OCI-LY3 (cell line): ENCODE measurements at regions not wholly inside any gene's neighbourhood (a gene's known extent, or its start where the extent isn't known, plus 50 kb on each side); places are given as distances from the start of the nearest gene placed in this dataset.

ENCODE experiments used
- EZH2phosphoT487 ChIP-seq: fragments of 200-600 bp; shearing (Covaris generic); IDR thresholded peaks from 2 replicates; pipeline ENCODE4 v1.6.1; 2018; ENCODE audit warnings: antibody characterized with exemption, mixed run types, low read depth
- TF ChIP-seq, protein P1 (sequence below): fragments of 200-600, 300-600 bp; sonication (generic); IDR thresholded peaks from 2 replicates; pipeline ENCODE4 v1.5.1; 2014; ENCODE audit warnings: antibody characterized with exemption, low read length, low read depth

DNA sequence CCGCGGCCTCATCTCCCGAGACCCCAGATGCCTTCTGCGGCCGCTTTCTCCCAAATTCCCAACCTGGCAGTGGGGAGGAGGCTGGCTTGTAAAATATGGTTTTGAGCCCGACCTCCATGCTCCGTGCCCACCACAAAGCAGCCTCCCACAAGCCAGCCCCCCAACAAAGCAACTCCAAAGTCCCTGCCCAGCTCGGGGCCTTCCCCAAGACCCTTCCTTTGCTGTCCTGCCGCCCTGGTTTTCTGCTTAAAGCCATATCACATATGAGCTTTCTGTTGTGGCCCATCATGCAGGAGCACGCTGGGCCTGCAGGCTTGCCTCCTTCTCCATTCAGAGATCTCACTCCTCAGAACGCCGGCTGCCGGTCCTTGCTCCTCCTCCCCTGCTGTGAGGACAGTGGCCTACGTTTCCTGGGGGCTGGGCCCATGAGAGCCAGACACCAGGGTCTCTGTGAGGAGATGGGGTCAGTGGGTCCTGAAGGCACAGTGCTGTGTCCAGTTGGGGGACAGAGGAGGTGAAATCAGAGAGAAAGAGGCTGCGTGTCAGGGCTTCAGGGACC is 680.0 kb downstream of the BRD1 start:
- TF ChIP-seq, protein P1, sequence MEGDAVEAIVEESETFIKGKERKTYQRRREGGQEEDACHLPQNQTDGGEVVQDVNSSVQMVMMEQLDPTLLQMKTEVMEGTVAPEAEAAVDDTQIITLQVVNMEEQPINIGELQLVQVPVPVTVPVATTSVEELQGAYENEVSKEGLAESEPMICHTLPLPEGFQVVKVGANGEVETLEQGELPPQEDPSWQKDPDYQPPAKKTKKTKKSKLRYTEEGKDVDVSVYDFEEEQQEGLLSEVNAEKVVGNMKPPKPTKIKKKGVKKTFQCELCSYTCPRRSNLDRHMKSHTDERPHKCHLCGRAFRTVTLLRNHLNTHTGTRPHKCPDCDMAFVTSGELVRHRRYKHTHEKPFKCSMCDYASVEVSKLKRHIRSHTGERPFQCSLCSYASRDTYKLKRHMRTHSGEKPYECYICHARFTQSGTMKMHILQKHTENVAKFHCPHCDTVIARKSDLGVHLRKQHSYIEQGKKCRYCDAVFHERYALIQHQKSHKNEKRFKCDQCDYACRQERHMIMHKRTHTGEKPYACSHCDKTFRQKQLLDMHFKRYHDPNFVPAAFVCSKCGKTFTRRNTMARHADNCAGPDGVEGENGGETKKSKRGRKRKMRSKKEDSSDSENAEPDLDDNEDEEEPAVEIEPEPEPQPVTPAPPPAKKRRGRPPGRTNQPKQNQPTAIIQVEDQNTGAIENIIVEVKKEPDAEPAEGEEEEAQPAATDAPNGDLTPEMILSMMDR, result no peak
- TF ChIP-seq EZH2phosphoT487, result no peak
